H1 (cell line): ENCODE measurements at regions not wholly inside any gene's neighbourhood (a gene's known extent, or its start where the extent isn't known, plus 50 kb on each side); places are given as distances from the start of the nearest gene placed in this dataset.

Experiments
- CTCF ChIA-PET: fragments of 300-600 bp; sonication (Branson Sonifier 250); formaldehyde crosslinking; loops from one replicate; lab custom pipeline; 2021; ENCODE audit not compliant: partially characterized antibody; lab: Charles Lee
- POLR2A ChIA-PET: fragments of 300-600 bp; sonication (Branson Sonifier 250); formaldehyde crosslinking; loops from one replicate; lab custom pipeline; 2021; ENCODE audit warnings: inconsistent platforms; ENCODE audit not compliant: partially characterized antibody; lab: Charles Lee
- DNase-seq, 2 experiments: peaks; one replicate each; pipeline versions ENCODE4 v3.0.0 to v3.0.0-alpha.2; 2010 to 2022; ENCODE audit warnings: low spot score in 2 of 2, low read depth in 1 of 2, mixed read lengths in 1 of 2
- FAIRE-seq: peaks from 2 replicates; lab custom pipeline; 2011; peaks lifted over from hg19 to GRCh38; lab: Jason Lieb, UNC
- H2AFZ ChIP-seq: 2 replicates; pipeline ENCODE4 v1.8.1; 2012; ENCODE audit warnings: low read length, inconsistent platforms
- H2AK5ac ChIP-seq: 2 replicates; pipeline ENCODE4 v1.6.1; 2013; ENCODE audit warnings: low read depth, low read length
- H2BK120ac ChIP-seq: replicated peaks from 2 replicates; pipeline ENCODE3; 2013; ENCODE audit warnings: low read depth, low read length, inconsistent platforms
- H2BK12ac ChIP-seq: 2 replicates; pipeline ENCODE4 v1.6.1; 2013; ENCODE audit warnings: low read depth, low read length
- H2BK15ac ChIP-seq: 2 replicates; pipeline ENCODE4 v1.6.1; 2013; ENCODE audit warnings: low read length
- H2BK20ac ChIP-seq: 2 replicates; pipeline ENCODE4 v1.6.1; 2013; ENCODE audit warnings: low read length
- H2BK5ac ChIP-seq: 2 replicates; pipeline ENCODE4 v1.6.1; 2013; ENCODE audit warnings: low read depth, low read length
- H3K14ac ChIP-seq: 2 replicates; pipeline ENCODE4 v1.6.1; 2013; ENCODE audit warnings: inconsistent platforms; ENCODE audit not compliant: insufficient read length
- H3K18ac ChIP-seq: 2 replicates; pipeline ENCODE4 v1.6.1; 2013; ENCODE audit warnings: low read length; ENCODE audit errors: extremely low read depth
- H3K23ac ChIP-seq: 2 replicates; pipeline ENCODE4 v1.6.1; 2013; ENCODE audit warnings: inconsistent platforms; ENCODE audit not compliant: insufficient read length
- H3K23me2 ChIP-seq: 2 replicates; pipeline ENCODE4 v1.6.1; 2013; ENCODE audit warnings: low read depth, low read length
- H3K27ac ChIP-seq: 2 replicates; pipeline ENCODE4 v1.6.1; 2011; ENCODE audit warnings: low read depth, low read length, inconsistent platforms
- H3K27me3 ChIP-seq, 4 experiments: replicated peaks in 1 of 4; 1 replicate in 1 of 4; 2 replicates in 3 of 4; pipeline versions ENCODE4 v1.6.1 to v1.8.1; 2011 to 2013; ENCODE audit warnings: low read length in 3 of 4, mild to moderate bottlenecking in 3 of 4, inconsistent platforms in 2 of 4, mixed read lengths in 2 of 4, moderate library complexity in 1 of 4; ENCODE audit not compliant: control insufficient read depth in 3 of 4, insufficient read depth in 3 of 4; ENCODE audit errors: extremely low read depth in 1 of 4
- H3K36me3 ChIP-seq, 4 experiments: 2 replicates each; pipeline versions ENCODE4 v1.6.1 to v1.8.1; 2011 to 2013; ENCODE audit warnings: mild to moderate bottlenecking in 4 of 4, low read length in 3 of 4, moderate library complexity in 2 of 4, control low read depth in 1 of 4, inconsistent platforms in 1 of 4; ENCODE audit not compliant: insufficient read depth in 4 of 4, control insufficient read depth in 2 of 4
- H3K4ac ChIP-seq: replicated peaks from 2 replicates; pipeline ENCODE3; 2013; ENCODE audit warnings: low read length, low read depth, mixed read lengths, inconsistent platforms; ENCODE audit not compliant: insufficient read length
- H3K4me1 ChIP-seq, 4 experiments: replicated peaks in 1 of 4; 1 replicate in 1 of 4; 2 replicates in 3 of 4; pipeline versions ENCODE4 v1.6.1 to v1.8.1; 2011 to 2013; ENCODE audit warnings: low read length in 3 of 4, inconsistent platforms in 2 of 4, mixed read lengths in 1 of 4; ENCODE audit not compliant: insufficient read depth in 4 of 4, control insufficient read depth in 3 of 4
- H3K4me2 ChIP-seq, 2 experiments: 2 replicates each; pipeline versions ENCODE4 v1.6.1 to v1.8.1; 2011 to 2013; ENCODE audit warnings: low read depth in 2 of 2, low read length in 2 of 2, control low read depth in 1 of 2, inconsistent platforms in 1 of 2, mild to moderate bottlenecking in 1 of 2; ENCODE audit not compliant: insufficient read depth in 1 of 2
- H3K4me3 ChIP-seq, 4 experiments: fragments of 200-600, 300-600 bp in 1 of 4; sonication (generic), shearing (Covaris generic), sonication (Bioruptor Twin) in 1 of 4; 2 replicates each; pipeline versions ENCODE4 v1.5.1 to v1.8.1; 2011 to 2016; ENCODE audit warnings: low read length in 4 of 4, low read depth in 3 of 4, control low read depth in 2 of 4, inconsistent platforms in 2 of 4, mild to moderate bottlenecking in 2 of 4, mixed read lengths in 1 of 4, moderate library complexity in 1 of 4; ENCODE audit not compliant: insufficient read depth in 2 of 4; ENCODE audit errors: extremely low read depth in 1 of 4
- H3K56ac ChIP-seq: replicated peaks from 2 replicates; pipeline ENCODE3; 2013; ENCODE audit warnings: low read depth, mild to moderate bottlenecking, mixed read lengths, low read length, inconsistent platforms; ENCODE audit not compliant: insufficient read length
- H3K79me1 ChIP-seq: 2 replicates; pipeline ENCODE4 v1.6.1; 2013; ENCODE audit warnings: low read depth, low read length, control low read depth
- H3K79me2 ChIP-seq, 2 experiments: 2 replicates each; pipeline versions ENCODE4 v1.6.1 to v1.8.1; 2012 to 2013; ENCODE audit warnings: low read length in 2 of 2, mild to moderate bottlenecking in 2 of 2, inconsistent platforms in 1 of 2; ENCODE audit not compliant: insufficient read depth in 2 of 2, control insufficient read depth in 1 of 2
- H3K9ac ChIP-seq, 4 experiments: replicated peaks in 1 of 4; 1 replicate in 1 of 4; 2 replicates in 3 of 4; pipeline versions ENCODE4 v1.6.1 to v1.8.1; 2011 to 2013; ENCODE audit warnings: low read depth in 3 of 4, low read length in 3 of 4, control low read depth in 2 of 4, mild to moderate bottlenecking in 2 of 4, moderate library complexity in 2 of 4, inconsistent platforms in 1 of 4; ENCODE audit errors: extremely low read depth in 1 of 4
- H3K9me3 ChIP-seq, 2 experiments: 2 replicates each; pipeline versions ENCODE4 v1.6.1 to v1.8.1; 2012 to 2013; ENCODE audit warnings: mild to moderate bottlenecking in 2 of 2, moderate library complexity in 2 of 2, control low read depth in 1 of 2, inconsistent platforms in 1 of 2, low read depth in 1 of 2, low read length in 1 of 2, mixed read lengths in 1 of 2; ENCODE audit not compliant: insufficient read depth in 2 of 2
- H4K20me1 ChIP-seq, 2 experiments: replicated peaks in 1 of 2; 2 replicates each; pipeline versions ENCODE3 to v1.8.1; 2011 to 2013; ENCODE audit warnings: inconsistent platforms in 2 of 2, low read length in 2 of 2, mild to moderate bottlenecking in 1 of 2; ENCODE audit not compliant: insufficient read depth in 2 of 2, control insufficient read depth in 1 of 2
- H4K5ac ChIP-seq: 2 replicates; pipeline ENCODE4 v1.6.1; 2013; ENCODE audit warnings: low read length, low read depth, mixed read lengths, inconsistent platforms; ENCODE audit not compliant: insufficient read length
- H4K8ac ChIP-seq: 2 replicates; pipeline ENCODE4 v1.8.0; 2013; ENCODE audit warnings: mild to moderate bottlenecking, moderate library complexity, low read length, inconsistent platforms; ENCODE audit not compliant: insufficient read depth; ENCODE audit errors: extremely low read depth
- H4K91ac ChIP-seq: replicated peaks from 2 replicates; pipeline ENCODE3; 2013; ENCODE audit warnings: low read length, mixed read lengths, inconsistent platforms; ENCODE audit not compliant: insufficient read length
- ASH2L ChIP-seq: fragments of 200-600, 300-600 bp; sonication (generic); IDR thresholded peaks from one replicate; pipeline ENCODE4 v1.7.1; 2017; ENCODE audit warnings: low read length
- BRCA1 ChIP-seq: IDR thresholded peaks from 2 replicates; pipeline ENCODE4 v1.6.1; 2012; ENCODE audit warnings: low read depth, low read length, improper control_type of control experiment
- HDAC2 ChIP-seq, 2 experiments: fragments of 300-600 bp in 1 of 2; sonication (generic) in 1 of 2; IDR thresholded peaks; 2 replicates each; pipeline ENCODE4 v1.6.1; 2011 to 2012; ENCODE audit warnings: low read depth in 2 of 2, low read length in 2 of 2, mild to moderate bottlenecking in 2 of 2, moderate library complexity in 2 of 2, borderline replicate concordance in 1 of 2, inconsistent platforms in 1 of 2
- KDM1A ChIP-seq: fragments of 200-600, 300-600 bp; sonication (generic); IDR thresholded peaks from 2 replicates; pipeline ENCODE4 v1.7.1; 2016; ENCODE audit warnings: mild to moderate bottlenecking, low read length, borderline replicate concordance
- KDM4A ChIP-seq: IDR thresholded peaks from one replicate; pipeline ENCODE4 v1.7.1; 2012; ENCODE audit warnings: low read depth, mild to moderate bottlenecking, moderate library complexity, low read length, inconsistent platforms; ENCODE audit not compliant: severe bottlenecking
- RAD21 ChIP-seq, 2 experiments: IDR thresholded peaks in 1 of 2; conservative IDR thresholded peaks in 1 of 2; 2 replicates each; pipeline ENCODE4 v1.6.1; 2011; ENCODE audit warnings: low read depth in 2 of 2, low read length in 2 of 2, improper control_type of control experiment in 1 of 2, inconsistent platforms in 1 of 2, mild to moderate bottlenecking in 1 of 2, moderate library complexity in 1 of 2
- TCF12 ChIP-seq: IDR thresholded peaks from 2 replicates; pipeline ENCODE4 v1.6.1; 2011; ENCODE audit warnings: low read depth, mild to moderate bottlenecking, low read length
- YY1 ChIP-seq: IDR thresholded peaks from 2 replicates; pipeline ENCODE4 v1.6.1; 2011; ENCODE audit warnings: low read depth, mild to moderate bottlenecking, low read length
- WGBS, 2 experiments: shearing (Covaris generic) in 1 of 2; methylation state at CpG; one replicate each; pipeline versions ENCODE4 v1.1.6 to v1.1.7; 2013 to 2015; ENCODE audit warnings: low lambda C conversion rate in 2 of 2, mixed read lengths in 2 of 2, inconsistent platforms in 1 of 2, low coverage in 1 of 2, missing lambda C conversion rate in 1 of 2; ENCODE audit not compliant: insufficient replicate concordance in 2 of 2, insufficient coverage in 1 of 2, insufficient read length in 1 of 2; ENCODE audit errors: extremely low coverage in 1 of 2, missing lambda C conversion rate in 1 of 2; 5-methylcytosine and 5-hydroxymethylcytosine counted together
- TF ChIP-seq, protein P1 (sequence below), 3 experiments: IDR thresholded peaks; 1 replicate in 2 of 3; 2 replicates in 1 of 3; pipeline versions ENCODE4 v1.5.1 to v1.6.1; 2011; ENCODE audit warnings: low read length in 3 of 3, mild to moderate bottlenecking in 3 of 3, inconsistent platforms in 2 of 3, low read depth in 1 of 3, moderate library complexity in 1 of 3; ENCODE audit not compliant: insufficient read depth in 1 of 3; ENCODE audit errors: control extremely low read depth in 1 of 3

DNA sequence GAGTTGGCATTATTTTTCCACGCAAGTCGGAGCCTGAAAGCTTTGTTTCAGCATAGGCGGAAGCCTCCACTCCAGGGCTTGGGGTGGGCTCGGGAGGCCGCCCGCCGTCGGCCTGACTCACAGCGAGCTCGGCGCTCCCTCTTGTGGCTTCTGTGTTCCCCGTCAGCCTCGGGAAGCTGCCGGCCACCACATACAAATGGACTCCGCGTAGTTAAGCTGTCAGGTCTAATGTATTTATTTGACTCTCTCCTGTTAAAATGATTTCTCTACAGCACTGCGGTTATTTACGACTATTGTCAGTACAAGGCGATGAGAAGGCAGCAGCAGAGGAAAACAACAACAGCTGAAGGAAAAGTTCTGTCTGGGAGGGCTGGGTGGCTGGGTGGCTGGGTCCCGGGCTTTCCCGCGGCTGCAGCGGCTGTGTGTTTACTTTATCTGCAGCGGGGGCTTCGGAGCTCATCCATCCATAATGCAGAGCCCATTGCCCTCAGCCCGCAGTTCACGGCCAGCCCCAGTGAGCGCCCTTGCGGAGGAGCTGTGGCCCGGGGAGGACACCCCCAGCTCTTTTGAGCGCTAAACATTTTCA, 375.7 kb upstream of the CAMK1G start:
- H2AK5ac ChIP-seq, result no peak overlapping the region
- peak overlapping the region; percentile 48 to 90 for H3K4me2 ChIP-seq
- H4K20me1 ChIP-seq, result no peaks in the 10 kb centered on the region
- H3K23me2 ChIP-seq, result 0 out of 2 replicates have a peak, but pooled peaks cover 1% of the 10 kb centered on the region
- 0 out of 2 replicates have a peak overlapping the region, but pooled peaks have one; percentile 69 for H2BK12ac ChIP-seq
- H2BK20ac ChIP-seq, result peak overlapping the region; percentile 81; the same call in 1 of the 2 replicates
- H3K9me3 ChIP-seq, result no peaks in the 10 kb centered on the region
- WGBS, 2 experiments, result 14% methylated on average over 31 of the region's 31 CpGs; no CpG with 5 or more reads in 1 of the 2 experiments
- peak overlapping the region; percentile 36 for H3K4ac ChIP-seq
- H3K18ac ChIP-seq, result no peak overlapping the region; the same call in 1 of the 2 replicates
- no peaks in the 10 kb centered on the region for H3K79me1 ChIP-seq
- H2AFZ ChIP-seq, result peak overlapping the region; percentile 98
- peaks cover 0 to 7% (median 3%) of the 10 kb centered on the region in 4 experiments; a peak in 3 of 7 replicates for H3K27me3 ChIP-seq
- DNase-seq (peak; percentile 62 to 82), FAIRE-seq (no peak)
- no peak overlapping the region for H3K23ac ChIP-seq
- H2BK120ac ChIP-seq, result no peak overlapping the region
- CTCF ChIA-PET, result interaction anchor here (0.6 to 5.9 kb wide), 91 partner anchors 9 to 1186 kb away, joined by 3 to 70 read pairs (median 4); no protein-coding TSS in a partner anchor
- H3K36me3 ChIP-seq, result no peaks in the 10 kb centered on the region
- H2BK5ac ChIP-seq, result no peak overlapping the region
- peak overlapping the region in 1 of 4 experiments; percentile 33; a peak in 2 of 7 replicates for H3K9ac ChIP-seq
- H4K5ac ChIP-seq, result no peak overlapping the region
- H4K91ac ChIP-seq, result no peak overlapping the region
- H3K4me1 ChIP-seq, result peaks cover 0 to 10% (median 5%) of the 10 kb centered on the region in 4 experiments; a peak in 6 of 7 replicates
- H3K56ac ChIP-seq, result no peak overlapping the region
- no peak overlapping the region for H2BK15ac ChIP-seq
- no peak overlapping the region for H3K14ac ChIP-seq
- H3K4me3 ChIP-seq, result peak overlapping the region; percentile 24 to 61 (median 50); a peak in 6 of 8 replicates
- H3K27ac ChIP-seq, result no peak overlapping the region
- H3K79me2 ChIP-seq, result no peaks in the 10 kb centered on the region
- H4K8ac ChIP-seq, result peak overlapping the region; percentile 60; the same call in 1 of the 2 replicates
- POLR2A ChIA-PET, result interaction anchor here (2.1 kb wide), 1 partner anchor 9 kb away, joined by 6 read pairs; no protein-coding TSS in a partner anchor
- TF ChIP-seq BRCA1 (no peak), TCF12 (no peak), RAD21 (IDR thresholded peaks at IDR 0.05 in 1 of 2, conservative IDR thresholded peaks at IDR 0.05 in 1 of 2; ENCODE audit: low read depth in 2 of 2, low read length in 2 of 2) (peak; percentile 96), KDM4A (no peak), KDM1A (no peak), YY1 (peak; percentile 38; the same call in 1 of the 2 replicates), ASH2L (peak; percentile 46), HDAC2 (IDR thresholded peaks at IDR 0.05; ENCODE audit: borderline replicate concordance in 1 of 2, low read depth in 2 of 2, low read length in 2 of 2) (no peak)
- TF ChIP-seq, protein P1, sequence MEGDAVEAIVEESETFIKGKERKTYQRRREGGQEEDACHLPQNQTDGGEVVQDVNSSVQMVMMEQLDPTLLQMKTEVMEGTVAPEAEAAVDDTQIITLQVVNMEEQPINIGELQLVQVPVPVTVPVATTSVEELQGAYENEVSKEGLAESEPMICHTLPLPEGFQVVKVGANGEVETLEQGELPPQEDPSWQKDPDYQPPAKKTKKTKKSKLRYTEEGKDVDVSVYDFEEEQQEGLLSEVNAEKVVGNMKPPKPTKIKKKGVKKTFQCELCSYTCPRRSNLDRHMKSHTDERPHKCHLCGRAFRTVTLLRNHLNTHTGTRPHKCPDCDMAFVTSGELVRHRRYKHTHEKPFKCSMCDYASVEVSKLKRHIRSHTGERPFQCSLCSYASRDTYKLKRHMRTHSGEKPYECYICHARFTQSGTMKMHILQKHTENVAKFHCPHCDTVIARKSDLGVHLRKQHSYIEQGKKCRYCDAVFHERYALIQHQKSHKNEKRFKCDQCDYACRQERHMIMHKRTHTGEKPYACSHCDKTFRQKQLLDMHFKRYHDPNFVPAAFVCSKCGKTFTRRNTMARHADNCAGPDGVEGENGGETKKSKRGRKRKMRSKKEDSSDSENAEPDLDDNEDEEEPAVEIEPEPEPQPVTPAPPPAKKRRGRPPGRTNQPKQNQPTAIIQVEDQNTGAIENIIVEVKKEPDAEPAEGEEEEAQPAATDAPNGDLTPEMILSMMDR (IDR thresholded peaks at IDR 0.05; ENCODE audit: control extremely low read depth in 1 of 3, insufficient read depth in 1 of 3, low read depth in 1 of 3, low read length in 3 of 3), result peak; percentile 83 to 91 (median 89)
